Tibial artery (tissue), 4 donors: ENCODE measurements at regions not wholly inside any gene's neighbourhood (a gene's known extent, or its start where the extent isn't known, plus 50 kb on each side); places are given as distances from the start of the nearest gene placed in this dataset.

Source experiments
- DNase-seq, 2 donors: peaks; one replicate each; pipeline ENCODE4 v3.0.0-alpha.2; 2019
- H3K27ac ChIP-seq, 2 donors: fragments of 200-600 bp; sonication (generic) in 1 of 2; 1 replicate in 1 of 2; 2 replicates in 1 of 2; pipeline ENCODE4 v1.5.1; 2018 to 2019; ENCODE audit warnings: mild to moderate bottlenecking in 1 of 2
- H3K27me3 ChIP-seq, 2 donors: fragments of 200-600 bp; sonication (generic) in 1 of 2; one replicate each; pipeline versions ENCODE4 v1.5.1 to v1.6.0; 2016 to 2019
- H3K36me3 ChIP-seq, 3 donors: fragments of 200-600 bp; sonication (generic) in 2 of 3; one replicate each; pipeline ENCODE4 v1.5.1; 2016 to 2019; ENCODE audit warnings: mild to moderate bottlenecking in 2 of 3
- H3K4me1 ChIP-seq, 4 donors: fragments of 200-600 bp; sonication (generic) in 2 of 4; 1 replicate in 3 of 4; 2 replicates in 1 of 4; pipeline ENCODE4 v1.5.1; 2016 to 2019
- H3K4me3 ChIP-seq, 2 donors: fragments of 200-600 bp; sonication (generic) in 1 of 2; 1 replicate in 1 of 2; 2 replicates in 1 of 2; pipeline ENCODE4 v1.5.1; 2018 to 2019; ENCODE audit warnings: mild to moderate bottlenecking in 2 of 2
- H3K9me3 ChIP-seq, 3 donors: fragments of 200-600 bp; sonication (generic) in 1 of 3; one replicate each; pipeline ENCODE4 v1.5.1; 2016 to 2019
- intact Hi-C: fragments of 100-400 bp; cut with DNase I; formaldehyde crosslinking; loops from one replicate; pipeline ENCODE4 v1.15.0; 2023; ENCODE audit warnings: low total_unique reads
- TF ChIP-seq, protein P1 (sequence below), 2 experiments: fragments of 200-600 bp in 1 of 2; fragments of 450-650 bp in 1 of 2; IDR thresholded peaks; one replicate each; pipeline ENCODE4 v1.5.1; 2017 to 2019; ENCODE audit warnings: antibody characterized with exemption in 2 of 2, mild to moderate bottlenecking in 1 of 2, moderate library complexity in 1 of 2

DNA sequence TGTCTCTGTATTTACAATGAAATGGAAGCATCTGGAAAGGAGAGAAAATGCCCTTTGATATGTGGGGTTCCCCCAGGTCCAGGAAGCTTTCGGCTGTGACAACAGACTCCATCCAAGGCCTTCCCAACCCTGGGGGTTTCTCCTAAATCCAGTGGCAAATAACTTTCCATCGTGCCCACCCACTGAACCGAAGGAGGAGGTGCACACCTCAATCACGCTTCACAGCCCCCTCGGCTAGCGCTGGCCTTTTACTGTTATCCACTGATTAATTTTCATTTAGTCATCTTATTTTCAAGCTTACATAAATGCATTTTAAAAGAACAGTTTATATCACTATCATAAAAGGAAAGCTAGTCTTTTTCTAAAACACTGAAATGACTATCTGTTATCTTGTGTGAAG lies 286.8 kb upstream of the ZMIZ1 start:
- peaks cover 0 to 65% (median 27%) of the 10 kb centered on the region in 4 donors for H3K4me1 ChIP-seq
- H3K36me3 ChIP-seq, result no peaks in the 10 kb centered on the region
- intact Hi-C loops, result no loop called here
- no peaks in the 10 kb centered on the region for H3K27me3 ChIP-seq
- no peak for DNase-seq
- no peak overlapping the region for H3K4me3 ChIP-seq
- H3K27ac ChIP-seq, result no peak overlapping the region
- TF ChIP-seq, protein P1, sequence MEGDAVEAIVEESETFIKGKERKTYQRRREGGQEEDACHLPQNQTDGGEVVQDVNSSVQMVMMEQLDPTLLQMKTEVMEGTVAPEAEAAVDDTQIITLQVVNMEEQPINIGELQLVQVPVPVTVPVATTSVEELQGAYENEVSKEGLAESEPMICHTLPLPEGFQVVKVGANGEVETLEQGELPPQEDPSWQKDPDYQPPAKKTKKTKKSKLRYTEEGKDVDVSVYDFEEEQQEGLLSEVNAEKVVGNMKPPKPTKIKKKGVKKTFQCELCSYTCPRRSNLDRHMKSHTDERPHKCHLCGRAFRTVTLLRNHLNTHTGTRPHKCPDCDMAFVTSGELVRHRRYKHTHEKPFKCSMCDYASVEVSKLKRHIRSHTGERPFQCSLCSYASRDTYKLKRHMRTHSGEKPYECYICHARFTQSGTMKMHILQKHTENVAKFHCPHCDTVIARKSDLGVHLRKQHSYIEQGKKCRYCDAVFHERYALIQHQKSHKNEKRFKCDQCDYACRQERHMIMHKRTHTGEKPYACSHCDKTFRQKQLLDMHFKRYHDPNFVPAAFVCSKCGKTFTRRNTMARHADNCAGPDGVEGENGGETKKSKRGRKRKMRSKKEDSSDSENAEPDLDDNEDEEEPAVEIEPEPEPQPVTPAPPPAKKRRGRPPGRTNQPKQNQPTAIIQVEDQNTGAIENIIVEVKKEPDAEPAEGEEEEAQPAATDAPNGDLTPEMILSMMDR (IDR thresholded peaks at IDR 0.05), result no peak
- H3K9me3 ChIP-seq, result no peaks in the 10 kb centered on the region

GRCh38 chr10:78782441-78782840 lies 286.3 kb upstream of the ZMIZ1 start:
- no peaks in the 10 kb centered on the region for H3K9me3 ChIP-seq
- H3K27me3 ChIP-seq, result no peaks in the 10 kb centered on the region
- DNase-seq, result no peak
- no peak overlapping the region for H3K27ac ChIP-seq
- H3K4me3 ChIP-seq, result no peak overlapping the region
- H3K36me3 ChIP-seq, result no peaks in the 10 kb centered on the region
- intact Hi-C loops, result no loop called here
- peaks cover 0 to 65% (median 22%) of the 10 kb centered on the region in 4 donors for H3K4me1 ChIP-seq
- TF ChIP-seq, protein P1 (IDR thresholded peaks at IDR 0.05), result no peak

DNA sequence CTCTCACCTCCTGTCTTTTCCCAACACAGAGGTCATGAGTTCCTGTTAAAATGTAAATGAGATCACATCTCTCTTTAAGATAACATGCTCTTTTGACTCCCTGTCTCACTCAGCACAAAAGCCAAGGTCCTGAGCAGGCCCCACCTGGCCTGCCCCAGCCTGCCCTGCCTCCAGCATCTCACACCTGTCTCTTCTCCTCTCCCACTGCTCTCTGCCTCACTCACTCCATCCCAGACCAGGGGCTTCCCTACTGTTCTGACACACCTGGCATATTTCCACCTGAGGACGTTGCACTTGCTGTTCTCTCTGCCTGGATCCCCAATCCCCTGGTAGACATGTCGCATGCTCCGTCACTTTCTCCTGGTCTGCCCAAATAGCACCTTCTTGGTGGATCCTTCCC lies 285.0 kb upstream of the ZMIZ1 start:
- TF ChIP-seq, protein P1 (IDR thresholded peaks at IDR 0.05), result no peak
- Histone ChIP-seq H3K4me3 (no peak overlapping the region), H3K9me3 (no peaks in the 10 kb centered on the region), H3K27ac (peak overlapping the region; percentile 8 to 61), H3K27me3 (no peaks in the 10 kb centered on the region), H3K4me1 (peaks cover 0 to 52% (median 9%) of the 10 kb centered on the region in 4 donors), H3K36me3 (no peaks in the 10 kb centered on the region)
- no peak for DNase-seq
- intact Hi-C loops, result no loop called here

DNA sequence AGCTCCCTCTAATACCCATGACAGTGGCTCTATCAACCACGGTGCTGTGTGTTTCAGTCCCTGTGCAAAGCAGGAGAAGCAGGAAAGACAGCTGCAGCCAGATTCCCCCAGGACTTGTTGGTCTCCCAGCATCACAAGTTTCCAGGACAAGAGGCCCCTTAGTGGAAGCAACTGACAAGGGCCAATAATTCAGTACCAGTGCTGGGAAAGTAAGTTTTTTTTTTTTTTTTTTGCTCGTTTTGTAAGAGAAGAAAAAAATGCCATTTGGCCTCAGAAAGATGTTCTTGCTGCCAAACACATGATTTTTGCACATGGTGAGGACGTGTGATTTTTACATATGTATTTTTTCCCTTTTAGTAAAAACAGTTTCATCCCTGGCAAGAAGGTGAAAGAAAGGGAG lies 284.2 kb upstream of the ZMIZ1 start:
- Histone ChIP-seq H3K4me3 (no peak overlapping the region), H3K4me1 (peaks cover 0 to 45% (median 2%) of the 10 kb centered on the region in 4 donors), H3K9me3 (no peaks in the 10 kb centered on the region), H3K27me3 (no peaks in the 10 kb centered on the region), H3K36me3 (no peaks in the 10 kb centered on the region), H3K27ac (peak overlapping the region; percentile 12 to 61)
- intact Hi-C loops, result no loop called here
- no peak for DNase-seq
- TF ChIP-seq, protein P1 (IDR thresholded peaks at IDR 0.05), result no peak

GRCh38 chr10:78785066-78785465 lies 283.7 kb upstream of the ZMIZ1 start:
- intact Hi-C loops, result loop anchor here (5.0 kb wide), 1 partner anchor 1328 kb away; no protein-coding TSS in a partner anchor
- H3K4me1 ChIP-seq, result peaks cover 0 to 39% (median 2%) of the 10 kb centered on the region in 4 donors
- no peaks in the 10 kb centered on the region for H3K9me3 ChIP-seq
- no peaks in the 10 kb centered on the region for H3K27me3 ChIP-seq
- H3K27ac ChIP-seq, result peak overlapping the region; percentile 12 to 61
- TF ChIP-seq, protein P1 (IDR thresholded peaks at IDR 0.05), result no peak
- no peaks in the 10 kb centered on the region for H3K36me3 ChIP-seq
- DNase-seq, result no peak
- H3K4me3 ChIP-seq, result no peak overlapping the region

- intact Hi-C loops, result loop anchor here (5.0 kb wide), 1 partner anchor 1329 kb away; no protein-coding TSS in a partner anchor
- Histone ChIP-seq H3K36me3 (no peaks in the 10 kb centered on the region), H3K27me3 (no peaks in the 10 kb centered on the region), H3K27ac (peak overlapping the region in 1 of 2 donors; percentile 61), H3K4me3 (no peak overlapping the region), H3K9me3 (no peaks in the 10 kb centered on the region), H3K4me1 (peaks cover 0 to 37% (median 2%) of the 10 kb centered on the region in 4 donors)
- TF ChIP-seq, protein P1 (IDR thresholded peaks at IDR 0.05), result no peak
- DNase-seq, result no peak
These were observed 282.8 kb upstream of the ZMIZ1 start for GRCh38 chr10:78785991-78786390.
